HG03575 (cell line): ENCODE measurements at regions not wholly inside any gene's neighbourhood (a gene's known extent, or its start where the extent isn't known, plus 50 kb on each side); places are given as distances from the start of the nearest gene placed in this dataset.

Source experiments
- ATAC-seq: cut with Tn5 transposase; IDR thresholded peaks from one replicate; pipeline ENCODE4 v1.9.1; 2021; ENCODE audit not compliant: unreplicated experiment, insufficient number of reproducible peaks, low FRiP score; ENCODE audit errors: extremely low read depth

GRCh38 chr13:50581586-50582196 is 261.8 kb downstream of the DLEU7 start:
- no peak for ATAC-seq

GRCh38 chr13:50584856-50585580 is 258.5 kb downstream of the DLEU7 start:
- no peak for ATAC-seq

GRCh38 chr13:50585674-50586413 is 257.6 kb downstream of the DLEU7 start:
- no peak for ATAC-seq

- no peak for ATAC-seq
Observed at GRCh38 chr13:50586414-50587083, 256.9 kb downstream of the DLEU7 start.

- ATAC-seq: no peak
Observed at GRCh38 chr13:50587115-50587514, 256.4 kb downstream of the DLEU7 start.

- ATAC-seq: no peak
Observed at GRCh38 chr13:50587645-50588373, 255.7 kb downstream of the DLEU7 start.

GRCh38 chr13:50588491-50589130 is 254.9 kb downstream of the DLEU7 start:
- no peak for ATAC-seq

GRCh38 chr13:50589139-50589538 is 254.4 kb downstream of the DLEU7 start:
- ATAC-seq: no peak

- ATAC-seq: no peak
Observed at GRCh38 chr13:50589651-50590054, 253.8 kb downstream of the DLEU7 start.

GRCh38 chr13:50592412-50593155 is 250.9 kb downstream of the DLEU7 start:
- ATAC-seq: no peak

GRCh38 chr13:50593207-50593606 is 250.3 kb downstream of the DLEU7 start:
- ATAC-seq: no peak

GRCh38 chr13:50594276-50595051 is 249.0 kb downstream of the DLEU7 start:
- ATAC-seq: peak; percentile 63

GRCh38 chr13:50595196-50595595 is 248.3 kb downstream of the DLEU7 start:
- ATAC-seq: no peak

GRCh38 chr13:50596156-50596555 is 247.3 kb downstream of the DLEU7 start:
- no peak for ATAC-seq

GRCh38 chr13:50596776-50597203 is 246.7 kb downstream of the DLEU7 start:
- no peak for ATAC-seq

GRCh38 chr13:50598338-50598737 is 245.2 kb downstream of the DLEU7 start:
- ATAC-seq: no peak

GRCh38 chr13:50599046-50599445 is 244.4 kb downstream of the DLEU7 start:
- no peak for ATAC-seq
